ENCODE measurements at regions not wholly inside any gene's neighbourhood (a gene's known extent, or its start where the extent isn't known, plus 50 kb on each side); places are given as distances from the start of the nearest gene placed in this dataset.

GRCh38 chr5:56447232-56447631 is 214.1 kb upstream of the ANKRD55 start (continued):
- TF ChIP-seq, protein P1, sequence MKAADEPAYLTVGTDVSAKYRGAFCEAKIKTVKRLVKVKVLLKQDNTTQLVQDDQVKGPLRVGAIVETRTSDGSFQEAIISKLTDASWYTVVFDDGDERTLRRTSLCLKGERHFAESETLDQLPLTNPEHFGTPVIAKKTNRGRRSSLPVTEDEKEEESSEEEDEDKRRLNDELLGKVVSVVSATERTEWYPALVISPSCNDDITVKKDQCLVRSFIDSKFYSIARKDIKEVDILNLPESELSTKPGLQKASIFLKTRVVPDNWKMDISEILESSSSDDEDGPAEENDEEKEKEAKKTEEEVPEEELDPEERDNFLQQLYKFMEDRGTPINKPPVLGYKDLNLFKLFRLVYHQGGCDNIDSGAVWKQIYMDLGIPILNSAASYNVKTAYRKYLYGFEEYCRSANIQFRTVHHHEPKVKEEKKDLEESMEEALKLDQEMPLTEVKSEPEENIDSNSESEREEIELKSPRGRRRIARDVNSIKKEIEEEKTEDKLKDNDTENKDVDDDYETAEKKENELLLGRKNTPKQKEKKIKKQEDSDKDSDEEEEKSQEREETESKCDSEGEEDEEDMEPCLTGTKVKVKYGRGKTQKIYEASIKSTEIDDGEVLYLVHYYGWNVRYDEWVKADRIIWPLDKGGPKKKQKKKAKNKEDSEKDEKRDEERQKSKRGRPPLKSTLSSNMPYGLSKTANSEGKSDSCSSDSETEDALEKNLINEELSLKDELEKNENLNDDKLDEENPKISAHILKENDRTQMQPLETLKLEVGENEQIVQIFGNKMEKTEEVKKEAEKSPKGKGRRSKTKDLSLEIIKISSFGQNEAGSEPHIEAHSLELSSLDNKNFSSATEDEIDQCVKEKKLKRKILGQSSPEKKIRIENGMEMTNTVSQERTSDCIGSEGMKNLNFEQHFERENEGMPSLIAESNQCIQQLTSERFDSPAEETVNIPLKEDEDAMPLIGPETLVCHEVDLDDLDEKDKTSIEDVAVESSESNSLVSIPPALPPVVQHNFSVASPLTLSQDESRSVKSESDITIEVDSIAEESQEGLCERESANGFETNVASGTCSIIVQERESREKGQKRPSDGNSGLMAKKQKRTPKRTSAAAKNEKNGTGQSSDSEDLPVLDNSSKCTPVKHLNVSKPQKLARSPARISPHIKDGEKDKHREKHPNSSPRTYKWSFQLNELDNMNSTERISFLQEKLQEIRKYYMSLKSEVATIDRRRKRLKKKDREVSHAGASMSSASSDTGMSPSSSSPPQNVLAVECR (CRISPR knock-in tag; IDR thresholded peaks at IDR 0.05; ENCODE audit: borderline replicate concordance), result peak; percentile 43; the same call in 1 of the 2 replicates
- TF ChIP-seq NR2F2 (IDR thresholded peaks at IDR 0.05; ENCODE audit: borderline replicate concordance, low read depth), result peak; percentile 21; the same call in 1 of the 2 replicates
- peak; percentile 73; the same call in 1 of the 2 replicates for TF ChIP-seq RXRB (CRISPR knock-in tag; IDR thresholded peaks at IDR 0.05; ENCODE audit: borderline replicate concordance)
- peak; percentile 88; the same call in 1 of the 2 replicates for TF ChIP-seq ZNF292 (CRISPR knock-in tag; IDR thresholded peaks at IDR 0.05; ENCODE audit: borderline replicate concordance, low read depth)
- no peak for TF ChIP-seq ZBTB25 (CRISPR knock-in tag; IDR thresholded peaks at IDR 0.05)
- no peak for TF ChIP-seq TCF12 (IDR thresholded peaks at IDR 0.05)
- no peak for TF ChIP-seq TCF12 (CRISPR knock-in tag; IDR thresholded peaks at IDR 0.05)
- peak; percentile 33; the same call in 1 of the 2 replicates for TF ChIP-seq TARDBP (CRISPR knock-in tag; IDR thresholded peaks at IDR 0.05)
- no peak for TF ChIP-seq KDM1A (CRISPR knock-in tag; IDR thresholded peaks at IDR 0.05)
- peak; percentile 75 for TF ChIP-seq SAP130 (CRISPR knock-in tag; IDR thresholded peaks at IDR 0.05; ENCODE audit: low read depth)
- TF ChIP-seq HNRNPUL1 (IDR thresholded peaks at IDR 0.05; ENCODE audit: low read depth, low read length), result no peak
- no peak for TF ChIP-seq CREB1 (IDR thresholded peaks at IDR 0.05)
- TF ChIP-seq CREB1 (CRISPR knock-in tag; IDR thresholded peaks at IDR 0.05), result peak; percentile 38; the same call in 1 of the 2 replicates
- no peak for TF ChIP-seq ZBTB7A (CRISPR knock-in tag; IDR thresholded peaks at IDR 0.05)
- 0 out of 2 replicates have a peak, but pooled peaks have one; percentile 41 for TF ChIP-seq NFKBIZ (CRISPR knock-in tag; IDR thresholded peaks at IDR 0.05)
- peak; percentile 39; the same call in 1 of the 2 replicates for TF ChIP-seq HOXD1 (CRISPR knock-in tag; IDR thresholded peaks at IDR 0.05)
- TF ChIP-seq PPARG (CRISPR knock-in tag; conservative IDR thresholded peaks at IDR 0.05), result peak; percentile 71
- TF ChIP-seq TEF (CRISPR knock-in tag; IDR thresholded peaks at IDR 0.05), result no peak
- peak; percentile 90 for TF ChIP-seq HNF4G (IDR thresholded peaks at IDR 0.05; ENCODE audit: borderline replicate concordance, low read depth, low read length)
- TF ChIP-seq HNF4G (CRISPR knock-in tag; IDR thresholded peaks at IDR 0.05; ENCODE audit: borderline replicate concordance, low read depth), result peak; percentile 71; the same call in 1 of the 2 replicates
- 0 out of 2 replicates have a peak, but pooled peaks have one; percentile 36 for TF ChIP-seq FOXM1 (CRISPR knock-in tag; IDR thresholded peaks at IDR 0.05)
- peak; percentile 61 for TF ChIP-seq FOSL2 (CRISPR knock-in tag; IDR thresholded peaks at IDR 0.05)
- TF ChIP-seq MYC (CRISPR knock-in tag; IDR thresholded peaks at IDR 0.05; ENCODE audit: borderline replicate concordance), result 0 out of 2 replicates have a peak, but pooled peaks have one; percentile 17
- TF ChIP-seq NR2F6 (IDR thresholded peaks at IDR 0.05), result no peak
- TF ChIP-seq NR2F6 (CRISPR knock-in tag; IDR thresholded peaks at IDR 0.05), result peak; percentile 34; the same call in 1 of the 2 replicates
- TF ChIP-seq ZBTB26 (CRISPR knock-in tag; IDR thresholded peaks at IDR 0.05; ENCODE audit: borderline replicate concordance), result no peak
- no peak for TF ChIP-seq ZNF558 (CRISPR knock-in tag; IDR thresholded peaks at IDR 0.05; ENCODE audit: borderline replicate concordance)

Data from HepG2 (cell line).